ENCODE measurements at regions not wholly inside any gene's neighbourhood (a gene's known extent, or its start where the extent isn't known, plus 50 kb on each side); places are given as distances from the start of the nearest gene placed in this dataset.

GRCh38 chr13:81498969-81499368 lies 1158.0 kb upstream of the SPRY2 start:
- TF ChIP-seq POLR2A (IDR thresholded peaks at IDR 0.05) (no peak), CTCF (IDR thresholded peaks at IDR 0.05) (no peak)
